GM18858 (cell line): ENCODE measurements at regions not wholly inside any gene's neighbourhood (a gene's known extent, or its start where the extent isn't known, plus 50 kb on each side); places are given as distances from the start of the nearest gene placed in this dataset.
A peak's percentile ranks its signal among the peaks of the same experiment; 100 is the strongest.

Experiments
- ATAC-seq: cut with Tn5 transposase; IDR thresholded peaks from one replicate; pipeline ENCODE4 v1.9.1; 2021; ENCODE audit not compliant: unreplicated experiment

GRCh38 chr4:4695497-4695896, 153.6 kb upstream of the STX18 start:
- ATAC-seq = no peak

GRCh38 chr4:4694827-4695226, 153.0 kb upstream of the STX18 start:
- ATAC-seq = no peak

GRCh38 chr4:4694296-4694772, 152.5 kb upstream of the STX18 start:
- ATAC-seq = no peak

- no peak for ATAC-seq
Measured at GRCh38 chr4:4693755-4694295, 152.0 kb upstream of the STX18 start.

GRCh38 chr4:4693258-4693657, 151.4 kb upstream of the STX18 start:
- ATAC-seq = peak; percentile 52

GRCh38 chr4:4690854-4691253, 149.0 kb upstream of the STX18 start:
- ATAC-seq = no peak

GRCh38 chr4:4689694-4690440, 148.0 kb upstream of the STX18 start:
- ATAC-seq = peak; percentile 82

GRCh38 chr4:4687935-4688727, 146.3 kb upstream of the STX18 start:
- no peak for ATAC-seq

- no peak for ATAC-seq
Measured at GRCh38 chr4:4687100-4687499, 145.3 kb upstream of the STX18 start.

GRCh38 chr4:4685810-4686795, 144.3 kb upstream of the STX18 start:
- no peak for ATAC-seq

- no peak for ATAC-seq
Measured at GRCh38 chr4:4681653-4682052, 139.8 kb upstream of the STX18 start.

- no peak for ATAC-seq
Measured at GRCh38 chr4:4680758-4681157, 138.9 kb upstream of the STX18 start.

GRCh38 chr4:4680243-4680642, 138.4 kb upstream of the STX18 start:
- no peak for ATAC-seq

GRCh38 chr4:4677556-4678522, 136.0 kb upstream of the STX18 start:
- ATAC-seq = no peak

GRCh38 chr4:4675641-4676040, 133.8 kb upstream of the STX18 start:
- no peak for ATAC-seq

- no peak for ATAC-seq
Measured at GRCh38 chr4:4675051-4675581, 133.3 kb upstream of the STX18 start.

GRCh38 chr4:4673070-4673469, 131.2 kb upstream of the STX18 start:
- ATAC-seq = no peak

GRCh38 chr4:4672402-4672801, 130.6 kb upstream of the STX18 start:
- ATAC-seq = no peak

- ATAC-seq = no peak
Measured at GRCh38 chr4:4671774-4672349, 130.0 kb upstream of the STX18 start.
